ENCODE measurements at regions not wholly inside any gene's neighbourhood (a gene's known extent, or its start where the extent isn't known, plus 50 kb on each side); places are given as distances from the start of the nearest gene placed in this dataset.
A peak's percentile ranks its signal among the peaks of the same experiment; 100 is the strongest.
"Not testable (repeated sequence)": the region's sequence is repeated elsewhere in the genome, so short reads cannot be mapped to it uniquely, and the experiment has no call there.

DNA sequence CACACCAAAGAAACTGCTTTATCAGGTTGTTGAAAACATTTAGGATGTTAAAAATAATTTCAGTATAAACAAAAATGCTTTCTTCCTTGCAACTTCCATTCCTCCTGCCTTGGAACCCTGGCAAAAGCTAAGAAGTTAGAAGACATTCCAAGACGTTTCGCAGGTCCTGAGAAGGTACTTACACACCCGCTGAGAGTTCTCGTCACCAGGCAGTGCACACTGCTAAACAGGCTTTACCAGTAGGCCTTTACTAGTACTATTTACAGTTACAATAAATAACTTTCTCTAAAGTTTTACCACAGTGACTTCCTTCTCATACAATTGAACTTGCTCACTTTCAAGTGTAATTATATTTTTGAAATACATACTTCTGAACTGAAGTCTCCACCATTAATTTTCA is 81.4 kb upstream of the RPS6KA2 start:
- CTCF ChIA-PET = no interaction called here
- H3K9me3 Mint-ChIP-seq (ENCODE audit: insufficient read depth) = no peaks in the 10 kb centered on the region

DNA sequence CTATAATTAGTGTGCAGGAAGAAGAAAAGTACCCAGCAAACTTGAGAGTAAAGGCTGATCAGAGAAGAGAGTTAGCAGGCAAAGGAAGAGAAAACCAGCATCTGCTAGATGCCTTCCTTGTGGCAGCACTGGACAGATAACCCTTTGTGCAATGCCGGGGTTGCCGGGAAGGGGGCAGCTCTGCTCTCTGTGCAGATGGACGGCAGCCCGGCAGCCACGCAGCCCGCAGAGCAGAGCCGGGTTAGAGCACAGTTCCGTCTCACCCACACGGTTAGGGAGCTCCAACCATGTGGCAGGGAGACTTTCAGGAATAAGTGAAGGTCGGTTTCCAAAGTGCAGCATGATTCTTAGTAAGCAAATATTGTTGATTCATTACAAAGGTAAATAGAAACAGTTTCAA is 80.0 kb upstream of the RPS6KA2 start:
- ChIA-PET POLR2A (no interaction called here), CTCF (no interaction called here)
- H3K27me3 Mint-ChIP-seq (ENCODE audit: low read depth) = peaks cover 16% of the 10 kb centered on the region
- H3K9me3 Mint-ChIP-seq (ENCODE audit: insufficient read depth) = no peaks in the 10 kb centered on the region
- no peaks in the 10 kb centered on the region for H3K4me1 Mint-ChIP-seq (ENCODE audit: low read depth)
- no peak overlapping the region for H3K4me3 Mint-ChIP-seq
- ATAC-seq (peak; percentile 60), DNase-seq (peak; percentile 33)
- no peak overlapping the region for H3K27ac Mint-ChIP-seq
- no peaks in the 10 kb centered on the region for H3K36me3 Mint-ChIP-seq (ENCODE audit: low read depth)

More for the DNA sequence above, 81.4 kb upstream of the RPS6KA2 start:
- Mint-ChIP-seq H3K27ac (no peak overlapping the region), H3K4me3 (no peak overlapping the region), H3K27me3 (ENCODE audit: low read depth) (peaks cover 11% of the 10 kb centered on the region), H3K36me3 (ENCODE audit: low read depth) (no peaks in the 10 kb centered on the region), H3K4me1 (ENCODE audit: low read depth) (no peaks in the 10 kb centered on the region)
- ATAC-seq = no peak
- no peak for DNase-seq
- POLR2A ChIA-PET = no interaction called here

DNA sequence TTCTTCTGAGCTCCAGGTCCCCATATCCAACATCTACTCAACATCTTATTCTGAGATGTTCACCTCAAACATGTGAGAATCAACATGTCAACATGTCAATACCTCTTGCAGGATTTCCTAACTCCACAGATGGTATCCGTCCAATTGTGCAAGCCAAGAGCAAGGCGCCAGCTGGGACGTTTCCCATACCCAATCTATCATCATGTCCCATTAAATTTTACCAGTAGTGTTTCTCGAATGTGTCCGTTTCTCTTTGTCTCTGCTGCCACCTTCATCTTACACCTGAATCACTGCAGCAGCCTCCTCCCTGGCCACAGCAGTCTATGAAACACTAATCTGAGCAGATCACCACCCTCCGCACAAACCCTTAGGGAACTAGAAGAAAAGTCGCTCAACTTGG is 78.0 kb upstream of the RPS6KA2 start:
- ChIA-PET POLR2A (no interaction called here), CTCF (no interaction called here)
- H3K4me3 Mint-ChIP-seq = no peak overlapping the region
- no peak for DNase-seq
- H3K36me3 Mint-ChIP-seq (ENCODE audit: low read depth) = no peaks in the 10 kb centered on the region
- H3K9me3 Mint-ChIP-seq (ENCODE audit: insufficient read depth) = no peaks in the 10 kb centered on the region
- H3K4me1 Mint-ChIP-seq (ENCODE audit: low read depth) = no peaks in the 10 kb centered on the region
- ATAC-seq = no peak
- peaks cover 26% of the 10 kb centered on the region for H3K27me3 Mint-ChIP-seq (ENCODE audit: low read depth)
- H3K27ac Mint-ChIP-seq = no peak overlapping the region

DNA sequence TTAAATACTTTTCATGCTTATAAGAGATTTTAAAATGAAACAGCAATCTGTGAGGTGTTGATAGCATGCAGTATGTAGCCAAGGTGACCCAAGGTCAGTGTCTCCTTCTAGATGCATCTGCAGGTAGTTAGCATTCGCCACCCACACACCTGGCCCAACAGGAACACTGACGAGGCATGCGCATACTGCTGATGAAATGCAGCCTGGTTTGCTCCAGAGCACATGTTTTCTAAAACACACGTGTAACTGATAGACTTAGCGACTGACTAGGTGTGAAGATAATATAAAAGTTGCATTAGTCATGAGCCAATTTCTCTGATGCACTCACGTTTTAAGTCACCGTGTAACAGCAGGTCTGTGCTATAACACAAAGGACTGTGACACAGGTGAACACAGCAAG is 77.1 kb upstream of the RPS6KA2 start:
- CTCF ChIA-PET = no interaction called here
- DNase-seq = no peak

DNA sequence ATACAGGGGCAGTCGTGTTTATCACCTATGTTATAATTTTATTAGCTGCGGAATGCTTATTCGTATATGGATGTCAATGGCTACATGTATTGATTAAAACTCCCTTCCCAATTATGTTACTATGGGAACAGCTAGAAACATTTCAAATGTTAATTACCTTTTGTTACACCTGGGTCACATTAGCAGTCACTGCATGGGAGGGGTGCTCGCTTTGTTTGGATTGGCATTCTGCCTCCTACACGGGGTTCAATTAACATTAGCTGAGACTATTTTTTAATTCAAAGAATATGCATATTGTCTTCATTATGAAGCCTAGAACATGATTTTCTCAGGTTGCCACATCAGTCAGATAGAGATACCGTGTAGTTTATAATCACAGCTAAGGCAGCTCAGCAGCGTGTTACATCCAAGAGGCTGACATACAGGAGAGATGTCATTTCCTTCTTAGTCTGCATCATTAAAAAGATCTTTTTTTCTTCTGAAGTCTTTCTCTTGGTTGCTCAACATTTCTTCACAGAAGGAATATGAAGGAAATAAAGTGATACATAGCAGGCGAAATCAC is 76.2 kb upstream of the RPS6KA2 start:
- Mint-ChIP-seq H3K9me3 (ENCODE audit: insufficient read depth) (no peaks in the 10 kb centered on the region), H3K27ac (no peak overlapping the region), H3K4me1 (ENCODE audit: low read depth) (no peaks in the 10 kb centered on the region), H3K27me3 (ENCODE audit: low read depth) (peaks cover 26% of the 10 kb centered on the region), H3K36me3 (ENCODE audit: low read depth) (no peaks in the 10 kb centered on the region), H3K4me3 (no peak overlapping the region)
- ATAC-seq (no peak), DNase-seq (no peak)
- ChIA-PET POLR2A (no interaction called here), CTCF (interaction anchor here (0.7 kb wide), 1 partner anchor 32 kb away, joined by 3 read pairs; no protein-coding TSS in a partner anchor)

More for the DNA sequence above, 77.1 kb upstream of the RPS6KA2 start:
- Mint-ChIP-seq H3K9me3 (ENCODE audit: insufficient read depth) (no peaks in the 10 kb centered on the region), H3K4me1 (ENCODE audit: low read depth) (no peaks in the 10 kb centered on the region), H3K36me3 (ENCODE audit: low read depth) (no peaks in the 10 kb centered on the region), H3K4me3 (no peak overlapping the region), H3K27ac (no peak overlapping the region), H3K27me3 (ENCODE audit: low read depth) (peaks cover 26% of the 10 kb centered on the region)
- no peak for ATAC-seq
- POLR2A ChIA-PET = no interaction called here

DNA sequence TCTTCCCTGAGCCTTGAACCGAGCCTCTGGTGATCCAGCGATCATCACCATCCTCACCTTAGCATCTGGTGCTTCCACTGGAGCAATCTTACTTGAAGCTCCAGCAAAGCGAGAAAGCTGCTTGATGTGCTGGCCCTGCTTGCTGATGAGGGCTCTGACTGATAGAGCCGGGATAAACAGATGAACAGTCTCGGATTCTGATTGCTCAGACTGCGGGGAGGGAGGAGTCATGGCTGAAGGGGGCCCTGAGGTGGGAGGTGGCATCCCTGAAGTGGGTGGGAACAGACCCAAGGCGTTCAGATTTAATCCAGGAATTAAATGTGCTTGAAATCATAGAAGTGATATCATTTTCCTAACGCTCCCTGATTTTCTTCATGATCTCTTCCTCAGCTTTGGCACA is 74.4 kb upstream of the RPS6KA2 start:
- CTCF ChIA-PET; H3K4me1 Mint-ChIP-seq (ENCODE audit: low read depth); DNase-seq; H3K9me3 Mint-ChIP-seq (ENCODE audit: insufficient read depth); H3K4me3 Mint-ChIP-seq; H3K36me3 Mint-ChIP-seq (ENCODE audit: low read depth); H3K27ac Mint-ChIP-seq; ATAC-seq; POLR2A ChIA-PET: not testable (repeated sequence)
- peaks cover 23% of the 10 kb centered on the region for H3K27me3 Mint-ChIP-seq (ENCODE audit: low read depth)

DNA sequence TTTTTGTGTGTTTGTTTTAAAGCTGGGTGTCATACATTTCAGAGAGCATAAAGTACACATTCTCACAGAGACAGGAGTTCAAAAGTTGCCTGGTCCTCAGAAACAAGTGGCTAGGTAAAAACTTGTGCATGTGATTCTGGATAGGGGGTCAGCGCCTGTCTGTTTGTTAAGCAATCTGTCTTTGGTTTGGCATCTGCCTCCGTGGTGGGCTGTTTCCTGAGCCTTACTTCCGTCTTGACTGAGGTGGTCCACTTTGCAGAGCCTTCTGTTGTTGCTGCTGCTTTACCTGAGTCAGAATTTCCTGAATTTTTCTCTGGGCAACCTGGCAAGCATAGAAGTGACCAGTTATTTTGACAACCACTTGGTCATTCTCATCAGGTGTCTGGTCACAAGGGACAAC is 73.8 kb upstream of the RPS6KA2 start:
- H3K4me1 Mint-ChIP-seq (ENCODE audit: low read depth); CTCF ChIA-PET; ATAC-seq; H3K9me3 Mint-ChIP-seq (ENCODE audit: insufficient read depth); POLR2A ChIA-PET; DNase-seq; H3K36me3 Mint-ChIP-seq (ENCODE audit: low read depth); H3K4me3 Mint-ChIP-seq; H3K27ac Mint-ChIP-seq: not testable (repeated sequence)
- H3K27me3 Mint-ChIP-seq (ENCODE audit: low read depth) = peaks cover 23% of the 10 kb centered on the region

DNA sequence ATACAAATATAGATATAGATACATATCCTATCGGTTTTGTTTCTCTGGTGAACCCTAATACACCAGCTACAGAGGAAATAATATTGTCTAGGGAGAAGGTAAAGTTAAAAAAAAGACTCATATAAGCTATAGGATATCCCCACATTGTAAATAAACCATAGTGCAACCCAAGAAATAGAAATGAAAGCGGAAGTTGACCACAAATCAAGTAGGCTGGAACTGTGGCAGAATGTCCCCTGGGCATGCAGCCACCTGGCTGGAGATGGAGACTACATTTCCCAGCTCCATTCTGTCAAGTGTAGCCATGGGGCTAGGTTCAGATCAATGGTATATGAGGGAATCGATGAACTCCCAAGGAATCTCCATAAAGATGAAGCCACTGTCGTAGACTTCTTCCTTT is 70.1 kb upstream of the RPS6KA2 start:
- Mint-ChIP-seq H3K9me3 (ENCODE audit: insufficient read depth) (no peaks in the 10 kb centered on the region), H3K27ac (no peak overlapping the region), H3K4me1 (ENCODE audit: low read depth) (no peaks in the 10 kb centered on the region), H3K4me3 (no peak overlapping the region), H3K27me3 (ENCODE audit: low read depth) (peaks cover 10% of the 10 kb centered on the region), H3K36me3 (ENCODE audit: low read depth) (no peaks in the 10 kb centered on the region)
- ChIA-PET POLR2A (no interaction called here), CTCF (no interaction called here)
- ATAC-seq = no peak
- DNase-seq = no peak

DNA sequence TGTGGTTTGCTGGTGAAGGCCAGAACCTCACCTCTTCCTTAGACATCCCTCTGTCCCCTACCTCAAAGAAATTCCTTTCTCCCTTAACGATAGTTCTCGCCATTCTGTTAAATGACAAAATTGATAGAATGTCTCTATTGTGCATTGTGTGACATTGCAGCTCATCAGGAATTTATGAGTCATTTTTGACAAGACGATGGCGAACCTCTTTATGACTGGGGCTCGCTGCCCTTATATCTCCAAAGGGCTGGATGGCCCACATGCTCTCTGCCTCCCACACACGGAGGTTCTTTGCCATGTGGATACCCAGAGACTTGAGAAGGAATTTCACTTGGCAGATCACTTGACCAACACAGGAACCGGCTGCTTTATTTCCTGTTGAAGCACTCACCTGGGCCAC is 66.8 kb upstream of the RPS6KA2 start:
- POLR2A ChIA-PET = no interaction called here
- no peaks in the 10 kb centered on the region for H3K4me1 Mint-ChIP-seq (ENCODE audit: low read depth)

DNA sequence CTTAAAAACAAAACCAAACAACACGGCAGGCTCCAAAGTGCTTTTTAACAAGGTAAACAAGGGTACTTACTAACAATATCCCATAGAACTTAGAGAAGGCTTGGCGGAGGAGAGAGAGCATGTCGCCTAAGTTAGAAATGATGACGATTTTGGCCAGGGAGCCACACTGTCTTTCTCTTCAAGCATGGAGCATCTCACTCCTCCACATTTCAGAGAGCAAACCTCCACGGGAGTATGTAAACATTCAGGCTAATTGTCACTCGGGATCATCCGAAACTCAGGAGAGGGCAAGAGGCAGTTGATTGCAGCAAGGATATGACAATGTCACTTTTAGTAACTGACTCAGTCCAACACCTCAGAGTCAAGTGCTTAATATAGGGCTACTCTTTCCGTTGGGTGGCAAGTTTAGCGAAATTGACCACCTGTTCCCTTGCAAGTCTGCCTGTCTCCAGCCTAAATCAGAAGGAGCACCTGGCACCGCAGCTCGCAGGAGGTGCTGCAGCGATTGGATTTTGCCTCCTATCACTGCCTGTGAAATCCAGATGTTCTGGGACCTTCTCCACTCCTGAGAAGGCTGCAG is 65.8 kb upstream of the RPS6KA2 start:
- no peak for ATAC-seq
- H3K36me3 Mint-ChIP-seq (ENCODE audit: low read depth) = no peaks in the 10 kb centered on the region
- no peak overlapping the region for H3K4me3 Mint-ChIP-seq
- H3K9me3 Mint-ChIP-seq (ENCODE audit: insufficient read depth) = no peaks in the 10 kb centered on the region
- ChIA-PET POLR2A (no interaction called here), CTCF (no interaction called here)
- no peaks in the 10 kb centered on the region for H3K4me1 Mint-ChIP-seq (ENCODE audit: low read depth)
- no peak for DNase-seq
- no peaks in the 10 kb centered on the region for H3K27me3 Mint-ChIP-seq (ENCODE audit: low read depth)
- H3K27ac Mint-ChIP-seq = no peak overlapping the region

More for the DNA sequence above, 66.8 kb upstream of the RPS6KA2 start:
- no peak for ATAC-seq
- CTCF ChIA-PET = no interaction called here
- no peaks in the 10 kb centered on the region for H3K36me3 Mint-ChIP-seq (ENCODE audit: low read depth)
- H3K9me3 Mint-ChIP-seq (ENCODE audit: insufficient read depth) = no peaks in the 10 kb centered on the region
- DNase-seq = no peak
- H3K27me3 Mint-ChIP-seq (ENCODE audit: low read depth) = no peaks in the 10 kb centered on the region
- H3K4me3 Mint-ChIP-seq = no peak overlapping the region
- no peak overlapping the region for H3K27ac Mint-ChIP-seq

DNA sequence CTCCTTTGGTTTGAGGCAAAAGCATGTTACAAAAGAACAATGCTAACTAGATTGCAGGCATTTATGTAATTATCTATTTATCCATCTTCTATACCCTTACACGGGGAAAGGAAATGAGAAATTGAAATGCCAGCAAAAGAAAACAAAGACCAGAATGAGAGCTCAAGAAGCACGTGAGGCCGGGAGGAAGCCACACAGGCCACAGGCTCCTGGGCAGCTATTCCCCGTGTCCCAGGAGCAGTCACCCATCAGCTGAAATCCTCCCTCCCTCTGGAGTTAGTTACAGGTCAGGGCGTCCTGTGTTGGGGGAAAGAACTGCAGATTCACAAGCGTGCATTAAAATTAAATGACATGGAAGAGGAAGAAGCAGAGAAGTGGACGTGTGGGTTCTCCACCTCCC is 64.7 kb upstream of the RPS6KA2 start:
- CTCF ChIA-PET = no interaction called here
- H3K4me1 Mint-ChIP-seq (ENCODE audit: low read depth) = no peaks in the 10 kb centered on the region
- no peaks in the 10 kb centered on the region for H3K27me3 Mint-ChIP-seq (ENCODE audit: low read depth)

DNA sequence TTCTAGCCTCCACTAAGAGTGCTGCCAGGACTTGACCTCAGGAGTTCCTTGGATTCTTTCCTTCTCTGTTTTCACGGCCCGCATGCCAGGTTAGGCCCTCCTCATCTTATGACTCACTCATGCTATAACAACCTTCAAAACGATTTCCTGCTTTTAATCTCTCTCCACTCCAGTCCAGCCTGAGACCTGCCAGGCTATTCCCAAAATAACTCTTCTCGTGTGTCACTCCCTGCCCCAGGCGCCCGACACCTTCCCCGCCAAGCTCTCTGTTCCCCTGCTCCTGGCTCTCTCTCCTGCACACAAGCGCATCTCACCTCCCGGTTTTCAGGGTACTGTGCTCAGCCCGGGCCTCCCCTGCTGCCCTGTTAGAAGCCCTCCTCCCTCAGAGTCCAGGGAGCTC is 64.1 kb upstream of the RPS6KA2 start:
- Mint-ChIP-seq H3K27me3 (ENCODE audit: low read depth) (no peaks in the 10 kb centered on the region), H3K4me1 (ENCODE audit: low read depth) (no peaks in the 10 kb centered on the region), H3K36me3 (ENCODE audit: low read depth) (no peaks in the 10 kb centered on the region), H3K27ac (no peak overlapping the region), H3K9me3 (ENCODE audit: insufficient read depth) (no peaks in the 10 kb centered on the region), H3K4me3 (no peak overlapping the region)
- CTCF ChIA-PET = no interaction called here
- DNase-seq (no peak), ATAC-seq (no peak)
- POLR2A ChIA-PET = no interaction called here

More for the DNA sequence above, 64.7 kb upstream of the RPS6KA2 start:
- DNase-seq (no peak), ATAC-seq (no peak)
- POLR2A ChIA-PET = no interaction called here
- H3K9me3 Mint-ChIP-seq (ENCODE audit: insufficient read depth) = no peaks in the 10 kb centered on the region
- H3K36me3 Mint-ChIP-seq (ENCODE audit: low read depth) = no peaks in the 10 kb centered on the region
- no peak overlapping the region for H3K4me3 Mint-ChIP-seq
- H3K27ac Mint-ChIP-seq = no peak overlapping the region

DNA sequence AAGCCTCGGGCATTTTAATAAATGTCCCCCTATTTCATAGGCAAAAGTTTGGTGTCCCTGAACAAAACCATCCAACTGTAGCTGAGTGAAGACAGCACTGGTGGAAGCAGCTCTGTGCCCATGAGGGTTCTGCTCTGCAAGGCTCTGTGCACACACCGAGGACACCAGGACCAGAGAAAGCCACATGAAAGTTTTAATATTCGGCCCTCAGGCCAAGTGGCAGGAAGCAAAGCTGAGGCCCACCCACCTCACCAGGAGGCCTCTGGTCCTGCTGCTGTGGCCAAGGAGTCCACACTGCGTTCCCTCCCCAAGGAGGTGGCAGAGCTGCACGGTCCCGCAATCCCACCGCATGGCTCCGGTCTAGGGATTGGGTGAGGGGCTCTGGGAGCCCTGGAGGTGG is 62.6 kb upstream of the RPS6KA2 start:
- H3K4me3 Mint-ChIP-seq = no peak overlapping the region
- DNase-seq = no peak
- POLR2A ChIA-PET = interaction anchor here (0.6 kb wide), 1 partner anchor 76 kb away, joined by 3 read pairs; no protein-coding TSS in a partner anchor

More for the DNA sequence above, 62.6 kb upstream of the RPS6KA2 start:
- no peaks in the 10 kb centered on the region for H3K27me3 Mint-ChIP-seq (ENCODE audit: low read depth)
- no peak for ATAC-seq
- no peaks in the 10 kb centered on the region for H3K4me1 Mint-ChIP-seq (ENCODE audit: low read depth)
- H3K9me3 Mint-ChIP-seq (ENCODE audit: insufficient read depth) = no peaks in the 10 kb centered on the region
- no peak overlapping the region for H3K27ac Mint-ChIP-seq
- CTCF ChIA-PET = no interaction called here
- no peaks in the 10 kb centered on the region for H3K36me3 Mint-ChIP-seq (ENCODE audit: low read depth)

All from activated CD8-positive, alpha-beta T cell treated with anti-CD3 and anti-CD28 coated beads, Interleukin-2, amount 10 ng/mL, durations not matched to agents 7 days and 5 days (primary cell).